GM21515 (cell line): ENCODE measurements at regions not wholly inside any gene's neighbourhood (a gene's known extent, or its start where the extent isn't known, plus 50 kb on each side); places are given as distances from the start of the nearest gene placed in this dataset.

ENCODE experiments used
- ATAC-seq: cut with Tn5 transposase; IDR thresholded peaks from one replicate; pipeline ENCODE4 v1.9.1; 2021; ENCODE audit not compliant: unreplicated experiment

DNA sequence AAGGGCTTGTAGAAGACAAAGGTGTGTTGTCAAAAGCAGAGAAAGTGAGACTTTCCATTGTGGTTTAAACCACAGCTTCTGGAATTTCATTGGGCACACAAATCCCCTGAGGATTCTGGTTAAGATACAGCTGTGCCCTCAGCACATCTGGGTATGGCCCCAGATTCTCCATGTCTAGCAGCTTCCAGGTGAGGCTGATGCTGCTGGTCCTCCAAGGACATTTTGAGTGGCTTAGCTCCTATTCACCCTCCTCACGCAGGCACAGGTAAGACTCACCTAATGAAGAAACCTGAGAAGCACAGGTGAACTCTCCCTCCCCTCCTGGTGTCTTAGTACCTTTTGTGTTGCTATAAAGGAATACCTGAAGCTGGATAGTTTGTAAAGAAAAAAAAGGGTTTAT is 88.9 kb upstream of the IGLL5 start:
- no peak for ATAC-seq

DNA sequence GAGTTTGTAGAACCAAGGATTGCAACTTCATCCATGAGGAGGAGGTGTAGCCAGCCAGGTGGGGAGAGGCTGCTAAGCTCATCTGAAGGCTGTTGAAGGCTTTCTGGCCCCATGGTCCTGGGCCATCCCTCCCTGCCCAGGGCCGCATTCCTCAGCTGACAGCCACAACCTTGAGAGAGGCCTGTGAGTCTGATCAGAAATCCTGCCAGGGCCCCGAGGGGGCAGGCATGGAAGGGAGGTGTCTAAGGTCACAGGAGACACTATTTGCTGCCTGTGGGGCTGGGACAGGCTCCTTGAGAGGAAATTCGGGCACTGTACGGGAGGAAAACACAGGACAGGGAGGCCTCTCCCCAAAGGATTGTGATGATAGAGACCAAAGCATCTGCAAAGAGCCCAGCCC is 88.1 kb upstream of the IGLL5 start:
- no peak for ATAC-seq

DNA sequence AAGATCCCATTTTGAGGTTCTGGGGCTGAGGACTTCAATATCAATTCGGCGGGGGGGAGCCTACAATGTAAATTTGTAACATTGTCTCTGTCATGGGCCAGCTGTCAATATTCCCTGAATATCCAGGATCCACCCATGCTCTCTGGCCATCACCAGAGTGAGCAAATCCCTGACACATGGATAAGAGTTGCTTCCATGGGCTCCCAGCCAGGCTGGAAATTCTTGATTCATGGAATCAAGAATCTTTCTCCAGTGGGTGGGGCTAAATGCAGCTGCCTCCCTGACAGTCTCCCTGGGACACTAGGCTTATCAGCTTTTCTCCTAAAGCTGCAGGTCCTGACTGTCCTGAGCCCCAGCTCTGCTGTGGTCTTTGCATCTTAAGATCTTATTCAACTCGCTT is 86.9 kb upstream of the IGLL5 start:
- no peak for ATAC-seq

DNA sequence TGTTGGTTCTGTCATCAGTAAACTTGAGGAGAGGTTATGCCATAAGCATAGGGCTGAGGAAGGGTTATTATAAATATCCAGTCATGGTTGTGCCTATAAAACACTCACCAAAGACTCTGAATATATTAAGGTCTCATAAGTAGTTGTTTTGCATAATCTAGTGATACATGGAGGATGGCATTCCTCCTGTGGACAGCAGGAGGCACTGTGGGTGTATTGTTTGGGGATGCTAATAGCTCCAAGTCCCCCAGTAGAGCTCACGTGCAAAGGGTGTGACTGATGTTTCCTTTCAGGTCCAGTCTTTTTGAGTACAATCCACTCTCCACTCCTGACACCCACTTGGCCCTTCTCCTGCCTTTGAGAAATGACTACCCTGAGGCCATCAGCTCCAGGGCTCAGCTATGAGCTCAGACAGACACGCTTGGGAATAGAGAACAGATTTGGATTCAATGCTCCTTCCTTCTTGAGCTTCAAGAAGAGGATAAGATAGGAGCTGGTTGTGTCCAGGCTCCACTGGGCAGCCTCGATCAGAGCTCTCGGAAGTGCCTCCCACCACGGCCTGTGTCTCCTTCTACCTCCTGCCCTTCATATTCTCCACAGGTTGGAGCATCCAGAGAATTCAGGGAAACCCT is 85.2 kb upstream of the IGLL5 start:
- no peak for ATAC-seq

DNA sequence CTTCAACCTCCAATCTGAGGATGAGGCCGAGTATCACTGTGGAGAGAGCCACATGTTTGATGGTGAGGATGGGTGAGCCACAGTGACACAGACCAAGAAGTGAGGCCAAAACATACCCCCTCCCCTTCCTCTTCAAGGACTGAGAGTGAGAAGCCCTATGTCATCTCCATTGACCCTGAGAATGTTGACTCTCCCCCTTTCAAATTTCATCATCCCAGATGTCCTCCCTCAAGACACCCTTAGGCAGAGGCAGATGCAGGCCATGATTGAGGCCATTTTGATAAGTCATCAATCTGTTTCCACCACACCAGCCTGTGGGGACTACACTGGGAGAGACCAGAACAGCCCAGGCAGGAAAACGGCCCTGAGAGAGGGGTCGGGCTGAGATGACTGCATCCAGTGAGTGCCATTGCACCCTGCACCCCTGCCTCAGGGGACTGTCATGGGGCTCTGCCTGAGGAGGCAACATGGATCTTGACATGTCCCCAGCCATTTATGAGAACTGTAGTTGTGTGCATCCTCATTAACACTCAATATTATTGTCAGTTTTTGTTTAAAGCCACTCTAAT is 84.2 kb upstream of the IGLL5 start:
- ATAC-seq, result no peak

DNA sequence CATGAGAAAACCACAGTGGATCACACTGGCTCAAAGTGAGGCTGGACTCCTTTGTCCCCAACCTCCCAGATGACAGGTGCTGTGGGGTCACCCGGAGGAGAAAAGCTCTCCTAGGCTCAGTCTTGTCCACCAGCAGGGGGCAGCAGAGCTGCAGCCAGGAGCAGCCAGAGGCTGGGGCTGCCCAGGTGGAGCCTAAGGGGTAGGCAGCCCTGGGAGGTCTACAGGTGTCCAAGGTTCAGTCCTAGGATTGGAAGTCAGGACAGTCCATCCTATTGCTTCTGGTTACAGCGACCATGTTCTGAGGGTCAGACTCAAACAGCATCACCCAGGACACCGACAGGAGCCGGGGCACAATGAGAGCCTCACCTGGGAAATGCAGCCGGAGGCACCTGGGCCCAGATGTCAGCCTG is 77.6 kb upstream of the IGLL5 start:
- no peak for ATAC-seq

DNA sequence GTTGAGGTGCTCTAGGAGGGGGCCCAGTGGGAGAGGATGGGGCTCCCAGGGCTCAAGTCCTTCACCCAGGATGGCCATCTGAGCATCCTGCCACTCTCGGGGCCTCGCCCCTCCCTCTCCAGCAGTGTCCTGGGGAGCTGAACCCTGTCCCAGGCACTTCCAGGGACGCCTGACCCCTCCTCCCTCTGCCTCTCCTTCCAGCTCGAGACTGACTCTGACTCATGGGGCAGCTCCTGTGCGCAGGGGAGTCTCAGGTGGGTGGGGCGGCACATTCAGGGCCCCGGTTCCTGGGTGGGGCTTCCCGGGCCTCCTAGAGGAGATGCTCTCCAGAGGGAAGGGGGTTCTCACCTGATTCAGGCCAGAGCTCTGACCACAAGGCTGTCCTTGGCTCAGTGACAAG is 77.1 kb upstream of the IGLL5 start:
- ATAC-seq, result no peak

DNA sequence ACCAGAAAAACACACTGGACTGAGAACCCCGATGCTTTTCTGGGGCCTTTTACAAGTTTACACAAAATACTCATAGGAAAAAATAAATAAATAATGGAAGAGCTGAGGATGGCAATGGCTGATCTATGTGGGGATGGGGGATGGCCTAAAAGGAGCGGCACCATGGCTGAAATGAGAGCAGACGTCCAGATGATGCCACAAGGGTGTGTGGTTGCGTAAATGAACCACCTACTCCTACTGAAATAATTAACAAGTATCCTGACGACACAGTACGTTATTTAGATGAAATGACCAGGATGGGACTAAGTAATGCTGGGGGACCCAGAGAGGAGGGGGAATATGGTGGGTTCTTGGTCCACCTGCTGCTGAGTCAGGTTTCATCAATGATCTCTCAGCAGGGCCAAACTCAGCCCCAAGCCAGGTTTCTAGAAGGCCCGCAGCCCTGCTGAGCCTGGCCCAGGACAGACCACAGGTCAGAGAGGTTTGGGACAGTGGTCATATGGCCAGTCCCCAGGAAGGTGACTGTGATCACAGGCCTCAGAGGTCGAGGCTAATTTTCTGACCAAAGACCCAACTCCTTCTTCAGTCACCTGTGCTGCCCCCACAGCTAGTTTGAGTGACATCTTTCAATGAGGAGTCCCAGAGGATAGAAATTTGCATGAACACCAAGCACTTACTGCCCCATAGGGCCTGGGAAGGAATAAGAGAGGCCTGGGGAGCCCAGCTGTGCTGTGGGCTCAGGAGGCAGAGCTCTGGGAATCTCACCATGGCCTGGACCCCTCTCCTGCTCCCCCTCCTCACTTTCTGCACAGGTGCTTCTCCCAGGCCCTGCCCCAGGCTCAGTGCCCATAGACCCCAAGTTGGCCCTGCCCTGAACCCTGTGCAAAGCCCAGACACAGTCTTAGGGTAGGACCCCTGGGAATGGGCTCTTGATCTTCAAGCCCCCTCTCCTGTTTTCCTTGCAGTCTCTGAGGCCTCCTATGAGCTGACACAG is 76.3 kb upstream of the IGLL5 start:
- no peak for ATAC-seq

DNA sequence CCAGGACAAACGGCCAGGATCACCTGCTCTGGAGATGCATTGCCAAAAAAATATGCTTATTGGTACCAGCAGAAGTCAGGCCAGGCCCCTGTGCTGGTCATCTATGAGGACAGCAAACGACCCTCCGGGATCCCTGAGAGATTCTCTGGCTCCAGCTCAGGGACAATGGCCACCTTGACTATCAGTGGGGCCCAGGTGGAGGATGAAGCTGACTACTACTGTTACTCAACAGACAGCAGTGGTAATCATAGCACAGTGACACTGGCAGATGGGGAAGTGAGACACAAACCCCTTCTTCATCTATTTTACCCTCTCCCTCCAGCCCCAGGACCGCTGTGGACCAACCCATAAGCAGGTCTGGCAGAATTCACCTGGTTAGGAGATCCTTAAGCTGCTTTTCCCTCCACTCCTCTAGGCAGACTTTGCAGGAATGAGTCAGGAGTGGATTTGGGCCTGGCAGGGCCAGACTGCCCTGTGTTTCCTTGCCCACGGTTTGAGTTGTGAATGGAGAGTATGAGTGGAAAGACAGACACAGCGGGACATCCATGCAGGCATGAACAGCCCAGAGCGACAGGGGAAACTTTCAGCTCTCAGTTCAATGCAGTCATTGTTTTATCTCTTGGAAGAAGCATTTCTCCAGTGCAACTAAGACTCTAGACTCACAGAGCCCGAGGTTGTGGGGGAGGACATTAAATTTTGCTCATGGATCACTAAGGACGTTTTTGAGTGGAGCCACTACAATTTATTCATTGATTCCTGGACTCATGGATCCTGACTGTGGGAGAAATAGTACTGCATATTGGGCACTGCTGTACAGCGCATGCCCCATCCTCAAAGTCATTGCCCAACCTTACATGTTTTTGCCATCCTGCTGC is 75.3 kb upstream of the IGLL5 start:
- ATAC-seq, result no peak

DNA sequence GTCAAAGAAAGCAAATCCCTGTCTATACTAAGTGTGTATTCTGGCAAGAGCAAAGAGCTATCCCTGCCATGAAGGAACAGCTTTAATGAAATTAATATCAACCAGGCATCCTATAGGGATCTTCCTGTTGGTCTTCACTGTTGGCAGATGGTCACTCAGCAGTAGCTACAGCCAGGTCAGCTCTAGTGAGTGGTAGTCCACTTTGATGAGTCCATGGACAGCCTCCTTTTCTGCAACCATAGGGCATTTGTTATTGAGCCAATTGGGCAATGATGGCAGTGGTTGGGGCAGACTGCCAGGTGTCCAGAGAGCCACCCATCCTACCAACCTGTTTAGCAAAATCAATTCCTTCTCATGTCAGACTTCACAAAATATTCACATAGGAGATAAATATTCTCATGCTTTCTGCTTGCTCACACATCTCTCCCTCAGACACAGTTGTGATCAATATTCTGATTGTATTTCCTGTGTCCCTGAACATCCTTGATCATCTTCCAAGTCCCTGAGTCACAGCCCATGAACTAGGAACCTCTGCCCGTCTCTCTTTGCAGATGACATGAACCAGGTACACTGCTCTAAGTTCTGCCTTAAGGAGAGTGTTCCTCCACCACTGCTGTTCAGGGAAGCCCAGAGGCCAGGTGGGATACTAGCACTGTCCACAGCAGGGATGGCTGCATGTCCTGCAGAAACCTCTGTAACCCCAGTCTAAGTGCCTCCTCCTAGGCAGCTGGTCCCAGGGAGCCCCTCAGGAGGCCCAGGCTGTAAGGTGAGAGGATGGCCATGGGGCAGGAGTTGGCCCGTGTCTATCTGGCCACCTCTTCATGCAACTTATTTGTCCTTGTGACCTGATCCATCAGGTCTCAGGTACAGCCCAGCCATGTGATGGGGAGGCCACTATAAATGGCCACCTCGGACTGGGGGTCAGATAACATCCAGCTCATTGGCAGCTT is 74.2 kb upstream of the IGLL5 start:
- no peak for ATAC-seq

DNA sequence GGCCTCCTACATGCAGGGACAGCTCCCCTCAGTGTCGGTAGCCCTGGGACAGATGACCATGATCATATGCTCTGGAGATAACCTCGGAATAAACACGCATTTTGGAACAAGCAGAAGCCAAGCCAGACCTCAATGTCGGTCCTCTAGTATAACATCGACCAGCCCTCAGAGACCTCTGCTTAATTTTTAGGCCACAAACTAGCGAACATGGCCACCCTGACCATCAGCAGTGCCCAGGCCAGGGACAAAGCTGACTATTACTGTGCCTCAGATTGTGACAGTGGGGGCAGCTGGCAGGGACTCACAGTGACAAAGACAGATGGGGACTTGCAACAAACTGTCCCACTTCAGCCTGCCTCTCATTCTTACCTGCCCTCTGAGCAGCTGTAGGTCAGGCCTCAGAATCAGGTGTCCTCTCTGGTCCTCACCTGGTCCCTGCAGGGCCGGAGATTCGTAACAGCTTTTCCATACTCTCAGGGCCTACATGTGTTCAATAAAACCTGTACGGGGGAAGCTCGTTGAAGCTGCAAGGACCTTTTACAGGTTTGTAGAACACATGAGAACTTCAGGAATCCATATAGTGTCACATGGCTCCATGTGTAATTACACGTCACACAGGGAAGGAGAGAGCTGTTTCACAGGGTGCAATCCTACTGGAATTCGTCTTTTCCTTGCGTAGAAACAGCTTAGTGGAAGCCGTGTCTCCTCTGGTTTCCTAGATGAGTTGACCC is 72.8 kb upstream of the IGLL5 start:
- ATAC-seq, result no peak

DNA sequence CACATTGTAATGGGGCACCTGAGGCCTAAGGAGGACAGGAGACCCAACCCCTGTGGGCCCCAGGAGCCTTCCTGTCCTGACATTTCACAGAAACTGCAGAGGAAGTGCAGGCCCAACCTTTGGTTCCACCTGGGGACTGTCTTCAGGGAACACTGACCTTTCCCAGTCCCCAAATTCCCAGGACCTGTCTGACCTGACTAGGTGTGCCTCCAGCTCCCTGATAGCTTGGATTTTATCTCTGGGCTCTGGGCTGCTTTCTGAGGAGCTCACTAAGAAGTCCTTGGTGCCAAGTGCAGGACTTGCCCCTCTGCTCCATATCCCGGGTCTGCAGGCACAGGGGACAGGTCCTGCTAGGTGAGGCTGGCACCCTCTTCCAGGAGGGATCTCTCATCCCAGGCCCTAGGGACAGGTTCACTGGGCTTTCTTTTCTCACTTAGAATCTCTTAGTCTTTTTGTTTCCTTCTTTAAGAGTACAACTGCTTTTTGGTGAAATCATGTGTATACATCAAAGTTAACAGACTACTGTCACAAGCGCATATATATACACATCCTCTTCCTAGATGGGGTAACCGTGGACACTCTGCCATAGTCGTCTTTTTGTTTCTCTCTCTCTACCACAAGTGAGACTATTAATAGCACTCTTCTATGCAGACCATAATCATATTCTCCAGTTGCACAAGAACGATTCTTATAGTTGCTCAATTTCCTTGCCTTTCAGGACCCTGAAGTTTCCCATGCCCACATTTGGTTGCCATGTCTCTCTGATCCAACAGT is 72.0 kb upstream of the IGLL5 start:
- no peak for ATAC-seq

DNA sequence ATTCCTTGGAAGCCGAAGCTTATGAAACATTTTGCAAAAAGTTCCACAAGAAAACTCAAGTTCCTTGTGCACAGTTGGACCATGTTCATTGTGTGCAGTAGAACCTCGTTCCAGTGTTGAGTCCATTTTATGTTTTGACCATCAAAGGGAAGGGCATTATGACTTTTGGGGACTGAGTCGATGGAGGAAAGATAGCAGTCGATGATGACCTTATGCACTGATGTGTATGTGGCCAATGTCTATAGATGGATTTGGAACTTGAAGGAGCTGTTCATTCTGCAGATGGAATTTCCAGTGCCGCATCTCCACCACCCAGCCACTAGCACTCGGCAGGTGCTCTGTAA is 71.5 kb upstream of the IGLL5 start:
- no peak for ATAC-seq

DNA sequence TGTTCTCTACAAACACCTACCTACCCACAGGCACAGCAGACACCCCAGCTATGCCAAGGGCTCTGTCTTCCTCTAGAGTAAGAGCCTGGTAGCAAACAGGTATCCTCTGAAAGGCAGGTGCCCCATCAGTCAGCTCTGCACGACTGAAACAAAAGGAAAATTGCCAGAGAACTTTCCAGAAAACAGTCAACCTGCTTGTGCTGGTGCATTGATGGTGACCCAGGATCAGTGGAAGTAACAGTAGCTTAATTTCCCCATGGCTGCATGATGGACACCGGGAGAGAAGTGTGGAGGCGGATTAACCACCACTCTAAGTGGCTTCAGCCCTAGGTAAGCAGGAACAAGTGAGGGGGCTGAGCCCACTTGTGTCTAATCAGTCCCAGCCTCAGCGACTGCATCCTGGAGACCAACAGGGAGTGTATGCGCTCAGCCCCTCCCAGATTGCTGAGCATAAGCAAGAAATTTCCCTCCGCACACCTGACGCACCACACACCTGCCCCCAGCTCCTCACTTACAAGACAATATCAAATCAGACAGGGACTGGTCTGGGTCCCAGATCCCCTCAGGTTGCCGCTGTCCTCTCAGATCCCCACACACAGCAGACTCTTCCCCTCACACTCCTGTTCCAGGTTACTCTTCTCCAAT is 70.7 kb upstream of the IGLL5 start:
- no peak for ATAC-seq

DNA sequence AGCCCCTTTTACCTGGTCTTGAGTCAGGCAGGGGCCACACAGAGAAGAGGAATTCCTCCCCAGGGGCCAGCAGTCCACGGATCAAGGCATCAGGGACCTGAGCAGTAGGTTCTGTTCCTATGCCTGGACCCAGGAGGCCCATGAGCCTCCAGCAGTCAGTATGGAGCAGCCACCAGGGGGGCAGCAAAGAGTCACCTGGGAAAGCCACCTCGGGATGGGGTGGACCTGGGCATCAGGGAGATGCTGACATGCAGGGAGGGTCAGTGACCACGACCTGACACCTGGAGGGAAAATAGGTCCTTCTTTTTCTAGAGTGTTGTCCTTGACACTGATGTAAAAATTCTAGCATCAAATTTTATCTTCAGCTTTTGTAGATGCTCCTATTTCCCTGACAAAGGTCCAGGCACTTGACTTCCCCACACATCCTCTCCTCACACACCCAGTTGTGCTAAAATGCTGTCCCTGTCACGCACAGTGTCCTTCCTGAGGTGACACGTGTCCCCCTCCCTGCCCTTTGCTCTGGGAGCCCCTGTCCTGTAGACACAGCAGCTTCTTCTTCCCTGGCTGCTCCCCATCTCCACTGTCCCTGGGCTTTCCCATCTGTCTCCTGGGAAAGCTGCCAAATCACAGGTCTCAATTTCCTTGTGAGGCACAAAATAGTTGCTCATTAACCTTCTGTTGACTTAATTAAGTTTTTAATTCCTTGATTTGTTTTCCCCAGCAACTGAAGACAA is 70.0 kb upstream of the IGLL5 start:
- no peak for ATAC-seq

DNA sequence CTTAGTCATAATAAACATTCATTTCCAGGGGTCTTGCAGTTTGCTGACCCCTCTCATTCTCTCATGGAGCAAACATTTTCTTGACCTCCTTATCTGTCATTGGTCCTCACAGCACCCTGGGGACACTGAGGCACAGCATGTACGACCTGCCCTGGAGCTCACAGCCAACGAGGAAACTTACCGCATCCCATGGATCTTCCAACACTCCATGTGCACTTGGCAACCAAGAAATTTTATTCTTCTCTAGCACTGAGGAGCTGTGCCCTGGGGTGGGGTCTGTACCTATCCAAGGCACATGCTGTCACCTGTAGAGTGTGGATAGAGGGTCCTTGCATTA is 69.4 kb upstream of the IGLL5 start:
- no peak for ATAC-seq
